GM12878 (cell line): ENCODE measurements at regions not wholly inside any gene's neighbourhood (a gene's known extent, or its start where the extent isn't known, plus 50 kb on each side); places are given as distances from the start of the nearest gene placed in this dataset.

Experiments
- CTCF ChIP-seq, 3 experiments: IDR thresholded peaks in 2 of 3; conservative IDR thresholded peaks in 1 of 3; 2 replicates each; pipeline ENCODE4 v1.5.1; 2011; ENCODE audit warnings: low read depth in 3 of 3, low read length in 3 of 3, mild to moderate bottlenecking in 3 of 3, control low read depth in 2 of 3, moderate library complexity in 2 of 3, inconsistent platforms in 1 of 3, mixed read lengths in 1 of 3; ENCODE audit not compliant: control insufficient read depth in 2 of 3, insufficient read depth in 1 of 3; ENCODE audit errors: extremely low read depth in 1 of 3
- EGR1 ChIP-seq, 2 experiments: IDR thresholded peaks; 1 replicate in 1 of 2; 2 replicates in 1 of 2; pipeline ENCODE4 v1.6.1; 2011 to 2012; ENCODE audit warnings: low read depth in 2 of 2, low read length in 2 of 2, borderline replicate concordance in 1 of 2, mild to moderate bottlenecking in 1 of 2, moderate library complexity in 1 of 2
- ETV6 ChIP-seq, 2 experiments: fragments of 450-650 bp in 1 of 2; IDR thresholded peaks in 1 of 2; conservative IDR thresholded peaks in 1 of 2; 2 replicates each; pipeline ENCODE4 v1.6.1; 2014; ENCODE audit warnings: antibody characterized with exemption in 1 of 2, borderline replicate concordance in 1 of 2, low read depth in 1 of 2, mild to moderate bottlenecking in 1 of 2, moderate library complexity in 1 of 2
- JUND ChIP-seq: IDR thresholded peaks from 2 replicates; pipeline ENCODE4 v1.6.1; 2012; ENCODE audit warnings: low read depth, mild to moderate bottlenecking, low read length, improper control_type of control experiment, moderate library complexity
- NFYA ChIP-seq: IDR thresholded peaks from 2 replicates; pipeline ENCODE4 v1.6.1; 2011; ENCODE audit warnings: low read depth, mild to moderate bottlenecking, low read length, improper control_type of control experiment, borderline replicate concordance
- NFYB ChIP-seq: IDR thresholded peaks from 2 replicates; pipeline ENCODE4 v1.6.1; 2011; ENCODE audit warnings: low read depth, mild to moderate bottlenecking, low read length, improper control_type of control experiment, moderate library complexity; ENCODE audit not compliant: insufficient read depth
- PML ChIP-seq: IDR thresholded peaks from 2 replicates; pipeline ENCODE4 v1.6.1; 2012; ENCODE audit warnings: low read length, inconsistent platforms
- RUNX3 ChIP-seq: IDR thresholded peaks from 2 replicates; pipeline ENCODE4 v1.6.1; 2012; ENCODE audit warnings: low read length, inconsistent platforms
- SPI1 ChIP-seq: IDR thresholded peaks from 2 replicates; pipeline ENCODE4 v1.6.1; 2011; ENCODE audit warnings: low read depth, mild to moderate bottlenecking, low read length, moderate library complexity, borderline replicate concordance; ENCODE audit not compliant: insufficient read depth
- SRF ChIP-seq, 2 experiments: IDR thresholded peaks; 2 replicates each; pipeline ENCODE4 v1.6.1; 2011; ENCODE audit warnings: low read depth in 2 of 2, low read length in 2 of 2, mild to moderate bottlenecking in 1 of 2, moderate library complexity in 1 of 2
- SUZ12 ChIP-seq: fragments of 200-600 bp; sonication (generic); IDR thresholded peaks from one replicate; pipeline ENCODE4 v1.6.1; 2018; ENCODE audit warnings: antibody characterized with exemption, mild to moderate bottlenecking; ENCODE audit not compliant: unreplicated experiment
- TCF12 ChIP-seq: IDR thresholded peaks from 2 replicates; pipeline ENCODE4 v1.6.1; 2011; ENCODE audit warnings: low read depth, mild to moderate bottlenecking, low read length

- no peak for TF ChIP-seq NFYA
- TF ChIP-seq ETV6 (conservative IDR thresholded peaks at IDR 0.05 in 1 of 2, IDR thresholded peaks at IDR 0.05 in 1 of 2; ENCODE audit: borderline replicate concordance in 1 of 2, low read depth in 1 of 2), result no peak
- no peak for TF ChIP-seq TCF12
- TF ChIP-seq CTCF (IDR thresholded peaks at IDR 0.05 in 2 of 3, conservative IDR thresholded peaks at IDR 0.05 in 1 of 3; ENCODE audit: control insufficient read depth in 2 of 3, extremely low read depth in 1 of 3, insufficient read depth in 1 of 3, low read depth in 3 of 3, low read length in 3 of 3), result no peak
- no peak for TF ChIP-seq SRF (IDR thresholded peaks at IDR 0.05; ENCODE audit: low read depth in 2 of 2, low read length in 2 of 2)
- TF ChIP-seq NFYB, result no peak
- TF ChIP-seq RUNX3, result no peak
- no peak for TF ChIP-seq PML
- TF ChIP-seq EGR1 (IDR thresholded peaks at IDR 0.05; ENCODE audit: borderline replicate concordance in 1 of 2, low read depth in 2 of 2, low read length in 2 of 2), result no peak
- no peak for TF ChIP-seq SUZ12
- no peak for TF ChIP-seq SPI1
- TF ChIP-seq JUND, result no peak
These were observed 131.0 kb upstream of the TNRC6C start for GRCh38 chr17:77827511-77827910.
